ENCODE measurements at regions not wholly inside any gene's neighbourhood (a gene's known extent, or its start where the extent isn't known, plus 50 kb on each side); places are given as distances from the start of the nearest gene placed in this dataset.

DNA sequence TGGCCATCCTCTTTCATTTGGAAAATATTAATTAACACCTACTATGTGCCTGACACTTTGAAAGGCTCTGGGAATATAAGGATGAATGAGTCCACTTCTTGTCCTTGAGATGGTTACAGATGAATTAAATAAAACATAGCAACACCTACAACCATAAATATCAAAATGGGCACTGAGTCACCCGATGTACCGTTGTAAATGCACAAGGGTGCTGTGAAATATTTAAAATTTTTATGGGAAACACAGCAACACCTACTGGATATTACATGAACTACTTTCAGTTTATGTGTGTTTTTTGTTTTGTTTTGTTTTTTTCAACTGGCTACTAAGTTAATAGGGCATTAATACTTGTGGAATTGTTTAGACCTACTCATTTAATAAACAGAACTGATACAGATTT, 239.0 kb upstream of the NAALADL2 start:
- Histone ChIP-seq H3K4me1 (ENCODE audit: control insufficient read depth in 3 of 3, insufficient read depth in 3 of 3, low read length in 3 of 3) (no peaks in the 10 kb centered on the region), H3K9ac (ENCODE audit: low read depth in 1 of 3, low read length in 3 of 3) (no peak overlapping the region), H3K9me3 (ENCODE audit: control insufficient read depth in 3 of 3, low read length in 3 of 3) (no peaks in the 10 kb centered on the region), H3K27ac (ENCODE audit: low read depth, low read length) (no peak overlapping the region), H3K36me3 (ENCODE audit: control insufficient read depth in 3 of 3, insufficient read depth in 3 of 3, low read length in 3 of 3) (no peaks in the 10 kb centered on the region), H3K4me3 (ENCODE audit: low read length in 3 of 3) (no peak overlapping the region), H3K27me3 (ENCODE audit: control insufficient read depth in 3 of 3, insufficient read depth in 3 of 3, low read length in 3 of 3) (no peaks in the 10 kb centered on the region)

DNA sequence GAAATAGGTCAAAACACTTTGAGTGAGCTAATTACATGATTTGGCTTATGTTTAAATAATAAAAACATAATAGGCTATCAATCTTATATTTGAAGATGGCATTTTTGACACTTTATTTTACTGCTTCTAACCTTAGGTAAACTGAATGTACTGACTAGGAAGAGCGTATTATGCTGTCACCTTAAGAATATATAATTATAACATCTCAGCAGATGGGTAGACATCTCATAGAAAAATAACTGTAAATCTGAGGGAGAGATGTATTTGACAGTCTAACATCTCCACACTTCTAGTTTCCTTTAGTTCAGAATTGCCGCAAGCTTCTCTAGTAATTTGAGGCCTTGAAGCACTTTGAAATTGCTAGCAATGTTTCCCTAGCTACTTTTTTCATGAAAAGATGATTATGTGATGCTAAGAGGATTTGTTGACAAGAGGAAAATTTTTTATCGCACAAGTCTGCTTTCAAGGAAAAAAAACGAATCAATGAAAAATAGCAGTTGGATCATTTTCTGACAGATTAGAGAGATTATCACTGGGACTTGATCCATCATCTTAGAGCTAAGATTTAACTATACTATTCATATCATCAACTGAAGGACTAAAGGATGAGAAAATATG, 238.2 kb upstream of the NAALADL2 start:
- Histone ChIP-seq H3K4me1 (ENCODE audit: control insufficient read depth in 3 of 3, insufficient read depth in 3 of 3, low read length in 3 of 3) (no peaks in the 10 kb centered on the region), H3K4me3 (ENCODE audit: low read length in 3 of 3) (no peak overlapping the region), H3K27ac (ENCODE audit: low read depth, low read length) (no peak overlapping the region), H3K36me3 (ENCODE audit: control insufficient read depth in 3 of 3, insufficient read depth in 3 of 3, low read length in 3 of 3) (no peaks in the 10 kb centered on the region), H3K27me3 (ENCODE audit: control insufficient read depth in 3 of 3, insufficient read depth in 3 of 3, low read length in 3 of 3) (no peaks in the 10 kb centered on the region), H3K9ac (ENCODE audit: low read depth in 1 of 3, low read length in 3 of 3) (no peak overlapping the region), H3K9me3 (ENCODE audit: control insufficient read depth in 3 of 3, low read length in 3 of 3) (no peaks in the 10 kb centered on the region)

DNA sequence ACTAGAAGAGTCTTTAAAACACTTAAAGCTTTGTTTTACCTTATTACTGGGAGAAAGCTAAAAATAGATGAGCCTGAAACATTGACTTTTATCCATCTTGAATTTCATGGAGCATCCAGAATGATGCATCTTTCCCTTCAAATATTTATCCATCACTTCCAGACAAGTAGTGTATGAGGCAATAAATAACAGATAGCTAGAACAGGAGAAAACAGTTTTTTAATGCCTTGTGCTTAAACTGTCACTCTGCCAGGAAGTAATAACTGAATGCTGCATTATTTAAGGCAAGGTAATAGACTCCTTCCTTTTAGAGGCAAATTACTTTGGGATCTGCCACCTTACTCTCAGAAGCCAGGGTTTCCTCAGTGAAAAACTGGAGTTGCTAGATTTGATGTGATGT, 225.8 kb upstream of the NAALADL2 start:
- Histone ChIP-seq H3K4me1 (ENCODE audit: control insufficient read depth in 3 of 3, insufficient read depth in 3 of 3, low read length in 3 of 3) (no peaks in the 10 kb centered on the region), H3K36me3 (ENCODE audit: control insufficient read depth in 3 of 3, insufficient read depth in 3 of 3, low read length in 3 of 3) (no peaks in the 10 kb centered on the region), H3K9ac (ENCODE audit: low read depth in 1 of 3, low read length in 3 of 3) (no peak overlapping the region), H3K9me3 (ENCODE audit: control insufficient read depth in 3 of 3, low read length in 3 of 3) (no peaks in the 10 kb centered on the region), H3K27ac (ENCODE audit: low read depth, low read length) (no peak overlapping the region), H3K27me3 (ENCODE audit: control insufficient read depth in 3 of 3, insufficient read depth in 3 of 3, low read length in 3 of 3) (no peaks in the 10 kb centered on the region), H3K4me3 (ENCODE audit: low read length in 3 of 3) (no peak overlapping the region)

DNA sequence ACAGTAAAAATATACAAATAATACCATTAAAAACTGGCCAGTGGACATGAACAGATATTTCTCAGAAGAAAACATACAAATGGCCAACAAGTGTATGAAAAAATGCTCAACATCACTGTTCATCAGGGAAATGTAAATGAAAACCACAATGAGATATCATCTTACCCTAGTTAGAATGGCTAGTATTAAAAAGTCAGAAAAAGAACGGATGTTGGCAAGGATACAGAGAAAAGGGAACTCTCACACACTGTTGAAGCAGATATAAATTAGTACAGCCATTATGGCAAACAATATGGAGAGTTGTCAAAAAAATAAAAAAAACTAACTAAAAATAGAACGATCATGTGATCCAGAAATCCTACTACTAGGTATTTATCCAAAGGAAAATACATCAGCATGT, 222.7 kb upstream of the NAALADL2 start:
- Histone ChIP-seq H3K9me3 (ENCODE audit: control insufficient read depth in 3 of 3, low read length in 3 of 3) (no peaks in the 10 kb centered on the region), H3K36me3 (ENCODE audit: control insufficient read depth in 3 of 3, insufficient read depth in 3 of 3, low read length in 3 of 3) (no peaks in the 10 kb centered on the region), H3K4me1 (ENCODE audit: control insufficient read depth in 3 of 3, insufficient read depth in 3 of 3, low read length in 3 of 3) (no peaks in the 10 kb centered on the region), H3K9ac (ENCODE audit: low read depth in 1 of 3, low read length in 3 of 3) (no peak overlapping the region), H3K4me3 (ENCODE audit: low read length in 3 of 3) (no peak overlapping the region), H3K27ac (ENCODE audit: low read depth, low read length) (no peak overlapping the region), H3K27me3 (ENCODE audit: control insufficient read depth in 3 of 3, insufficient read depth in 3 of 3, low read length in 3 of 3) (no peaks in the 10 kb centered on the region)

DNA sequence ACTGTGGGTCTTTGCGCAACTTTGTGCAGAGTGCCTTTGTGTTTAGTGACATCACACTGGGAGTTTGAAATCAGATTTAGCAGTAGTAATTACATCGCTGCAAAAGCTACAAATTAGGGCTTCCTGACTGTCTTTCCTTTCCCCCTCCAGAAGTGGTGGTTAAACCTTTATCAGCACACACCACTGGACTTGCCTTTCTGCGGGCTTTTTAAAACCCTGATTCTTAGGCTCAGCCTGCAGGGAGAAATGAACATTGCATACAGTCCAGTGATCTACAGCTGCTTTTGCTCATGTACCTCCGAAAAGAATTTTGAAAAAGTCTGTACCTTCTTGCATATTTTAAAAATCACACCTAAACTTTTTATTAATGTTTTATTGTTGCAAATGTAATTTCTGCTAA, 219.7 kb upstream of the NAALADL2 start:
- Histone ChIP-seq H3K4me3 (ENCODE audit: low read length in 3 of 3) (no peak overlapping the region), H3K27ac (ENCODE audit: low read depth, low read length) (no peak overlapping the region), H3K27me3 (ENCODE audit: control insufficient read depth in 3 of 3, insufficient read depth in 3 of 3, low read length in 3 of 3) (no peaks in the 10 kb centered on the region), H3K9me3 (ENCODE audit: control insufficient read depth in 3 of 3, low read length in 3 of 3) (no peaks in the 10 kb centered on the region), H3K9ac (ENCODE audit: low read depth in 1 of 3, low read length in 3 of 3) (no peak overlapping the region), H3K36me3 (ENCODE audit: control insufficient read depth in 3 of 3, insufficient read depth in 3 of 3, low read length in 3 of 3) (no peaks in the 10 kb centered on the region), H3K4me1 (ENCODE audit: control insufficient read depth in 3 of 3, insufficient read depth in 3 of 3, low read length in 3 of 3) (no peaks in the 10 kb centered on the region)

DNA sequence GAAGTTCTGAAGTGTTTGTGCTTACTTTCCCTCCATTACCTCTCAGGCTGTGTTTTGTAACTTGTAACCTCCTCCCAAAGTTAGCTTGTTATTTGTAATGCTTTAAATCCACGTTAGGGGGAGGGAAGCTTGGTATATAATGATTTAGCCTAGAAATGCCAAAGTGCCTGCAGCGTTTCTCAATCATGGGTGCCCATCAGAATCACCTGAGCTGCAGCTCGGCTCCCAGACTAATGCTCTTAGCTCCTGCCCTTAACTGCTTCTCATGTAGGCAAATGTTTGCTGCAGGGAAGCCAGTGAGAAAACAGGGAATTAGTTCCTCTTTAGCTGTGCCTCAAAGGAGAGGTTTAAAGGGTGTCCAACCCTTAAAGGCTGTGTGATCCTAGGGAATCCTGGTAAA, 219.2 kb upstream of the NAALADL2 start:
- H3K27ac ChIP-seq (ENCODE audit: low read depth, low read length), result no peak overlapping the region
- H3K9ac ChIP-seq (ENCODE audit: low read depth in 1 of 3, low read length in 3 of 3), result no peak overlapping the region
- no peaks in the 10 kb centered on the region for H3K27me3 ChIP-seq (ENCODE audit: control insufficient read depth in 3 of 3, insufficient read depth in 3 of 3, low read length in 3 of 3)
- no peaks in the 10 kb centered on the region for H3K9me3 ChIP-seq (ENCODE audit: control insufficient read depth in 3 of 3, low read length in 3 of 3)
- H3K4me3 ChIP-seq (ENCODE audit: low read length in 3 of 3), result no peak overlapping the region
- H3K4me1 ChIP-seq (ENCODE audit: control insufficient read depth in 3 of 3, insufficient read depth in 3 of 3, low read length in 3 of 3), result no peaks in the 10 kb centered on the region
- no peaks in the 10 kb centered on the region for H3K36me3 ChIP-seq (ENCODE audit: control insufficient read depth in 3 of 3, insufficient read depth in 3 of 3, low read length in 3 of 3)

DNA sequence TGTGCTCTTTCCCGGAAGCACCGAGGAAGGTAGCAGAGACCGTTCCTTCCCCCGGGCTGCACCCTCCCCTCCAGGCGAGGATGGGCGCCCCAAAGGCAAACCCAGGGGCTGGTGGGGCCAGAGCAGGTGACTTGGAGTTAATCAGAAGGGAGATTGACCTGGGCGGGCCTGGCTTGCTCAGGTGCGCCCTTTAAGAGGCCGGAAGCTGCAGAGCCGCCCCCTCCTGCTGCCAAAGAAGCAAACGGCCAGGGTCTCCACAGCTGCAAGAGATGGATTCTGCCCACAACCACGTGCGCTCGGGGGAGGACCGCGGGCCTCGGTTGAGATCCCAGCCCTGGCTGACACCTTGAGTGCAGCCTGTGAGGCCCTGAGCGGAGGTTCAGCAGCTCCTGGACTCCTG, 218.2 kb upstream of the NAALADL2 start:
- no peaks in the 10 kb centered on the region for H3K9me3 ChIP-seq (ENCODE audit: control insufficient read depth in 3 of 3, low read length in 3 of 3)
- H3K4me1 ChIP-seq (ENCODE audit: control insufficient read depth in 3 of 3, insufficient read depth in 3 of 3, low read length in 3 of 3), result no peaks in the 10 kb centered on the region
- no peaks in the 10 kb centered on the region for H3K36me3 ChIP-seq (ENCODE audit: control insufficient read depth in 3 of 3, insufficient read depth in 3 of 3, low read length in 3 of 3)
- no peak overlapping the region for H3K27ac ChIP-seq (ENCODE audit: low read depth, low read length)
- no peak overlapping the region for H3K4me3 ChIP-seq (ENCODE audit: low read length in 3 of 3)
- no peak overlapping the region for H3K9ac ChIP-seq (ENCODE audit: low read depth in 1 of 3, low read length in 3 of 3)
- no peaks in the 10 kb centered on the region for H3K27me3 ChIP-seq (ENCODE audit: control insufficient read depth in 3 of 3, insufficient read depth in 3 of 3, low read length in 3 of 3)

DNA sequence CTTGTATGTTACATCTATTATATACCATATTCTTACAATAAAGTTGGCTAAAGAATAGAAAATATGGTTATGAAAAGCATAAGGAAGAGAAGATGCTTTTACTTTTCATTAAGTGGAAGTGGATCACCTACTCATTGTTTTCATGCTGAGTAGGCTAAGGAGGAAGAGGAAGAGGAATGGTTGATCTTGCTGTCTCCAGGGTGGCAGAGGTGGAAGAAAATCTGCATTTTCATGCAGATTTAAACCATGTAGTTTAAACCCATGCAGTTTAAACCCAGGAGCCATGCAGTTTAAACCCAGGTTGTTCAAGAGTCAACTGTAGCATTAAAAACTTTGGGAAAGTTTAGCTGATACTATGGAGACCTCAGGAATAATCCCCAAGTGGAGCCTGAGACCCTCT, 214.8 kb upstream of the NAALADL2 start:
- no peak overlapping the region for H3K9ac ChIP-seq (ENCODE audit: low read depth in 1 of 3, low read length in 3 of 3)
- H3K4me3 ChIP-seq (ENCODE audit: low read length in 3 of 3), result no peak overlapping the region
- H3K36me3 ChIP-seq (ENCODE audit: control insufficient read depth in 3 of 3, insufficient read depth in 3 of 3, low read length in 3 of 3), result no peaks in the 10 kb centered on the region
- no peaks in the 10 kb centered on the region for H3K9me3 ChIP-seq (ENCODE audit: control insufficient read depth in 3 of 3, low read length in 3 of 3)
- H3K27ac ChIP-seq (ENCODE audit: low read depth, low read length), result no peak overlapping the region
- H3K4me1 ChIP-seq (ENCODE audit: control insufficient read depth in 3 of 3, insufficient read depth in 3 of 3, low read length in 3 of 3), result no peaks in the 10 kb centered on the region
- no peaks in the 10 kb centered on the region for H3K27me3 ChIP-seq (ENCODE audit: control insufficient read depth in 3 of 3, insufficient read depth in 3 of 3, low read length in 3 of 3)

DNA sequence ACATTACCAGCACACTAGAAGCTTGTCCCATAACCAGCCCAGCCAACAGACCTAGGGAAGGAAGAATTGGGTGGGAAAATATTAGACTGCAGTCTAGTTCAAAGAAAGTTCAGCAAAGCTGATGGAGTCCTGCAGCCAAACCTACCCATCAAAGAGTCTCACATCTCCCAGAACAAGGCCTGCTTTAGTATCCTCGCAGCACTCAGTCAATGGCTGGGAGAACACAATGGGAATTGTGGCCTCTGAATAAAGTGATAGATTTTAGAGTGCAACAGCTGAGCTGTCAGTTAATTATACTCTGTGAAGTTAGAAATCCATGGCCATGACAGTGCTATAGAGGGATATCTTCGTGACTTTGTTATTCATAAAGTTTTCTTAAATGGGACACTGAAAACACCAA, 207.2 kb upstream of the NAALADL2 start:
- H3K27me3 ChIP-seq (ENCODE audit: control insufficient read depth in 3 of 3, insufficient read depth in 3 of 3, low read length in 3 of 3), result no peaks in the 10 kb centered on the region
- no peaks in the 10 kb centered on the region for H3K9me3 ChIP-seq (ENCODE audit: control insufficient read depth in 3 of 3, low read length in 3 of 3)
- no peaks in the 10 kb centered on the region for H3K36me3 ChIP-seq (ENCODE audit: control insufficient read depth in 3 of 3, insufficient read depth in 3 of 3, low read length in 3 of 3)
- H3K9ac ChIP-seq (ENCODE audit: low read depth in 1 of 3, low read length in 3 of 3), result no peak overlapping the region
- H3K27ac ChIP-seq (ENCODE audit: low read depth, low read length), result no peak overlapping the region
- H3K4me3 ChIP-seq (ENCODE audit: low read length in 3 of 3), result no peak overlapping the region
- H3K4me1 ChIP-seq (ENCODE audit: control insufficient read depth in 3 of 3, insufficient read depth in 3 of 3, low read length in 3 of 3), result no peaks in the 10 kb centered on the region

DNA sequence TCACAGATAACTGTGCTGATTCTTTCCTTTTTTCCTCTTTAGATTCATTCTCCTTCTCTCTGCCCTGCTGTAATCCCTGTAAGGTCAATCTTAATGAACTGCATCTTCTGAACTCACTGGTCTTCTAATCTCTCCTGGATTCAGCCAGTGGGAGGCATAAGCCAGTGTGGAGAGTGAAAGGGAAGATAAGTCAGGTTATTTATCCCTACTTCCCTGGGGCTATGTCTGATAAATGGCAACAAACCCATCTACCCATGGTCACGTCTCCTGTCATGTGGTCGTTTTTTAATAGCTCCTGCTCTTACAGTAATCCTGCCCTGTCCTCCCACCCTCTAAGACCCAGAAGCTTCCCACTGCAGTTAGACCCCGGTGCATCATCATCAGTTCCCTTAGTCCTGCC, 199.6 kb upstream of the NAALADL2 start:
- H3K9ac ChIP-seq (ENCODE audit: low read depth in 1 of 3, low read length in 3 of 3), result no peak overlapping the region
- H3K27me3 ChIP-seq (ENCODE audit: control insufficient read depth in 3 of 3, insufficient read depth in 3 of 3, low read length in 3 of 3), result no peaks in the 10 kb centered on the region
- H3K27ac ChIP-seq (ENCODE audit: low read depth, low read length), result no peak overlapping the region
- no peaks in the 10 kb centered on the region for H3K9me3 ChIP-seq (ENCODE audit: control insufficient read depth in 3 of 3, low read length in 3 of 3)
- no peaks in the 10 kb centered on the region for H3K36me3 ChIP-seq (ENCODE audit: control insufficient read depth in 3 of 3, insufficient read depth in 3 of 3, low read length in 3 of 3)
- H3K4me3 ChIP-seq (ENCODE audit: low read length in 3 of 3), result no peak overlapping the region
- H3K4me1 ChIP-seq (ENCODE audit: control insufficient read depth in 3 of 3, insufficient read depth in 3 of 3, low read length in 3 of 3), result no peaks in the 10 kb centered on the region

DNA sequence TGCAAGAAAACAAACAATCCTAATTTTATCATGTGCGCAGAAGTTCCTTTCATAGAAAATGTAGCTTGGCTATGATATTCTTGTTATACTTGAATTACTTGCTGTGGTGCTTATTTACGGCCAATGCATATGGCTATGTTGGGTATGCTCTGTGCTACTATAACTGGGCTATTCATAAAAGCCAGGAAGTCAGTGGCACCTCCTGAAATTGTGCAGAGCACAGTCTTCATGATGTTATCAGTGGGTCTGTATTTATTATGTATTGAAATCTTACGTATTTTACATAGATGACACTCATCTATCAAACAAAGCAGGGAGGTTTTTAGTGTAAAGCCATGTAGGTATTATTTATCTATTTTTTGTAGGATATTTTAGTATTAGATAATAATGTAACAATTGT, 196.5 kb upstream of the NAALADL2 start:
- H3K27ac ChIP-seq (ENCODE audit: low read depth, low read length), result no peak overlapping the region
- H3K9ac ChIP-seq (ENCODE audit: low read depth in 1 of 3, low read length in 3 of 3), result no peak overlapping the region
- H3K36me3 ChIP-seq (ENCODE audit: control insufficient read depth in 3 of 3, insufficient read depth in 3 of 3, low read length in 3 of 3), result no peaks in the 10 kb centered on the region
- no peak overlapping the region for H3K4me3 ChIP-seq (ENCODE audit: low read length in 3 of 3)
- no peaks in the 10 kb centered on the region for H3K4me1 ChIP-seq (ENCODE audit: control insufficient read depth in 3 of 3, insufficient read depth in 3 of 3, low read length in 3 of 3)
- no peaks in the 10 kb centered on the region for H3K27me3 ChIP-seq (ENCODE audit: control insufficient read depth in 3 of 3, insufficient read depth in 3 of 3, low read length in 3 of 3)
- no peaks in the 10 kb centered on the region for H3K9me3 ChIP-seq (ENCODE audit: control insufficient read depth in 3 of 3, low read length in 3 of 3)
